Pancreas (tissue), 10 donors: ENCODE measurements at regions not wholly inside any gene's neighbourhood (a gene's known extent, or its start where the extent isn't known, plus 50 kb on each side); places are given as distances from the start of the nearest gene placed in this dataset.

Experiments used
- ATAC-seq, 4 donors: fragments of 200-7000 bp; cut with Tn5 transposase; one replicate each; pipeline versions ENCODE4 v1.8.0 to v1.9.1; 2020; ENCODE audit warnings: mild to moderate bottlenecking in 4 of 4, moderate library complexity in 4 of 4
- DNase-seq, 6 donors: peaks; one replicate each; pipeline ENCODE4 v3.0.0-alpha.2; 2020
- FAIRE-seq: peaks from 2 replicates; lab custom pipeline; 2012; peaks lifted over from hg19 to GRCh38; lab: Jason Lieb, UNC
- H3K27ac ChIP-seq, 4 donors: fragments of 200-600 bp; sonication (generic); 1 replicate in 3 of 4; 2 replicates in 1 of 4; pipeline versions ENCODE4 v1.5.0 to v1.8.0; 2020
- H3K27me3 ChIP-seq, 4 donors: fragments of 200-600 bp; one replicate each; pipeline ENCODE4 v1.8.0; 2021
- H3K36me3 ChIP-seq, 3 donors: fragments of 200-600 bp; sonication (generic) in 1 of 3; one replicate each; pipeline versions ENCODE4 v1.5.0 to v1.8.0; 2020 to 2021
- H3K4me1 ChIP-seq, 3 donors: fragments of 200-600 bp; one replicate each; pipeline ENCODE4 v1.8.0; 2021
- H3K4me3 ChIP-seq, 4 donors: fragments of 200-600 bp; sonication (generic) in 2 of 4; one replicate each; pipeline versions ENCODE4 v1.5.0 to v1.8.0; 2020 to 2021
- H3K9me3 ChIP-seq, 4 donors: fragments of 200-600 bp; one replicate each; pipeline ENCODE4 v1.8.0; 2021
- CTCF ChIP-seq, 4 donors: fragments of 200-600 bp; sonication (generic) in 3 of 4; IDR thresholded peaks; one replicate each; pipeline versions ENCODE4 v1.5.0 to v1.8.0; 2021; ENCODE audit warnings: antibody characterized with exemption in 4 of 4
- WGBS, 2 donors: extraction: QIAGEN DNeasy Blood & Tissue Kit; methylation state at CpG; one replicate each; pipeline ENCODE4 v1.1.7; 2013; 5-methylcytosine and 5-hydroxymethylcytosine counted together
- intact Hi-C, 3 donors: fragments of 100-400 bp; cut with DNase I; formaldehyde crosslinking; loops; one replicate each; pipeline versions ENCODE4 v1.11.1 to v1.14.2; 2022
- donor health status: healthy with polysubstance abuse.
- donor health status: DM: no; HTN: no; CAD: no; lungs with moderate emphysema.
- donor health status: DM: no; HTN: no; CAD: no.
- donor health status: control.
- donor health status: control.
- donor health status: Bipolar disorder and iron deficiency.
- donor health status: DM: yes; HTN: yes; CAD: no.
- donor health status: DM: no; HTN: no; CAD: no.
- donor health status: DM: no; HTN: no; CAD: no.
- donor health status: DM: yes; HTN: yes; CAD: no.

DNA sequence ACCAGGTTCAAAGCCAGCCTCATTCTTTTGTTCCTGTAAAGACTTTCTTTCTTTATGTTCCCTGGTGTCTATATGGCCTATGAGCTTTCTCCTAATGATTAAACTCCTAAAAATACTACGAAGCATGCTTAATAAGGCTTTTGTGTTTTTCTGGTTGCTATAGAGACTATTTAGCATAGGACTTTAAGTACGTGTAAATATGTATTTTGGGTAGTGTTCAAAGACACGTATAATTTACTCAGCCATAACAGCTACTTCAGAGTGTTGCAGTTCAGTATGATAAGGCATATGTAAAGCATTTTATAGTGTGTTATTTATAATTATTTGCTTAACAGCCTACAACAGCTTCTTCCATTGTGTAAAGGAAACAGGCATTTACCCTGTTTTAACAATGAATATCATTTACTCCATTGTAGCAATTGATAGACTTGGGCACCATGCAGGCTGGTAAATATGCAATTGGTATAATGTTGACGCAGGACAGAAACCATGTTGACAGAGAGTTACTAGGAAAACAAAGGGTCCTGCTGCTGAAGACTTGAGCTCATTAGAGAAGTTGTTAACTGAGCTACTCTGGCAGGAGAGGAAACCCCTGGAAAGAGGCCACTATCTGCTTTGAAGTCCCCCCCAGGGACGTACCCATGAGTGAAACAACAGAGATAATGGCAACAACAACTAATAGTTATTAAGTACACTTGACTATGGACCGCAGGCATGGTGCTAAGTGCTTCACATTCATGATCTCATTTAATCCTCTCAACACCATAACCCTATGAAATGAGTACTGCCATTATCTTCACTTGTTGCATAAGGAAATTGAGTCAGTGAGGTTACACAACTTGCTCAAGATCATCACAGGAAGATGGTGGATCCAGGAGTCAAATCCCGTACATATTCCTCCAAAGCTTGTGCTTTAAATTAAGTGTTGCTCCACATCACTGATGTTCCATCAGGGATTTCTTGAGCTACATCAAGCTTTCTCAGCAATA is 342.2 kb upstream of the DYNLRB2 start:
- Histone ChIP-seq H3K36me3 (no peaks in the 10 kb centered on the region), H3K4me3 (no peak overlapping the region), H3K27me3 (no peaks in the 10 kb centered on the region), H3K9me3 (no peaks in the 10 kb centered on the region), H3K27ac (no peak overlapping the region), H3K4me1 (no peaks in the 10 kb centered on the region)
- WGBS, 2 donors = 40 to 44% methylated on average over 7 of the region's 7 CpGs
- no peak for TF ChIP-seq CTCF (IDR thresholded peaks at IDR 0.05)
- DNase-seq = no peak
- no peak for ATAC-seq
- intact Hi-C loops = no loop called here
- no peak for FAIRE-seq

DNA sequence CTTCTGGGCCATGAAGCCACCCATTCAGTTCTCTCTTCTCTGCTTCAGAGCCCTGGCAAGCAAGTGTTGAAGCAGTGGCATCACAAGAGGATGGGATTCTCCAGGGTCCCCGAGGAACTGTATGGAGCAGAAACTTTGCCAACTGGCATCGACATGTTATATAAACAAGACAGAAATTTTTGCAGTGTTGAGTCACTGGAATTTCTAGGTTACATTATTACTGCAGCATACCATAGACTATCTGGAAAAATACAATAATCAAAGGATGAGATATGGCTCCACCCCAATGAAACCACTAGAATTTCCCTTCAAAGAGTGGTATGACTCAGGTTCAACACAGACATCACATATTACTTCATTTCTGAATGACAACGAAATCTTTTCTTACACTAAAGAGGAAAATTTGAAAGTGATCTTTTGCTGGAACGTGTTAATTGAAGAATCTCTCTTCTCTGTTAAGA is 343.0 kb upstream of the DYNLRB2 start:
- Histone ChIP-seq H3K9me3 (no peaks in the 10 kb centered on the region), H3K4me3 (no peak overlapping the region), H3K27me3 (no peaks in the 10 kb centered on the region), H3K27ac (no peak overlapping the region), H3K36me3 (no peaks in the 10 kb centered on the region), H3K4me1 (no peaks in the 10 kb centered on the region)
- FAIRE-seq (no peak), DNase-seq (no peak), ATAC-seq (peak in 1 of 4 donors; percentile 56)
- no peak for TF ChIP-seq CTCF (IDR thresholded peaks at IDR 0.05)
- intact Hi-C loops = no loop called here
- 41 to 56% methylated on average over 4 of the region's 4 CpGs for WGBS, 2 donors

- DNase-seq (no peak), ATAC-seq (no peak), FAIRE-seq (no peak)
- Histone ChIP-seq H3K27ac (no peak overlapping the region), H3K27me3 (no peaks in the 10 kb centered on the region), H3K36me3 (no peaks in the 10 kb centered on the region), H3K4me1 (no peaks in the 10 kb centered on the region), H3K9me3 (no peaks in the 10 kb centered on the region), H3K4me3 (no peak overlapping the region)
- intact Hi-C loops = no loop called here
- no peak for TF ChIP-seq CTCF (IDR thresholded peaks at IDR 0.05)
- 72 to 80% methylated on average over 3 of the region's 3 CpGs for WGBS, 2 donors
These were observed 348.9 kb upstream of the DYNLRB2 start for GRCh38 chr16:80191928-80192327.

- intact Hi-C loops = no loop called here
- no peak for DNase-seq
These were observed 351.2 kb upstream of the DYNLRB2 start for GRCh38 chr16:80189476-80190175.

More at GRCh38 chr16:80189476-80190175, 351.2 kb upstream of the DYNLRB2 start:
- ATAC-seq (no peak), FAIRE-seq (no peak)
- Histone ChIP-seq H3K27me3 (no peaks in the 10 kb centered on the region), H3K36me3 (no peaks in the 10 kb centered on the region), H3K4me1 (no peaks in the 10 kb centered on the region), H3K9me3 (no peaks in the 10 kb centered on the region), H3K27ac (no peak overlapping the region), H3K4me3 (no peak overlapping the region)
- WGBS, 2 donors = 55 to 66% methylated on average over 7 of the region's 7 CpGs
- TF ChIP-seq CTCF (IDR thresholded peaks at IDR 0.05) = no peak
